Activated CD4-positive, CD25-positive, alpha-beta regulatory T cell treated with anti-CD3 and anti-CD28 coated beads, Interleukin-2, amount 50 U/mL, for 16 hours (primary cell): ENCODE measurements at regions not wholly inside any gene's neighbourhood (a gene's known extent, or its start where the extent isn't known, plus 50 kb on each side); places are given as distances from the start of the nearest gene placed in this dataset.

Experiments used
- DNase-seq: peaks from one replicate; pipeline ENCODE4 v3.0.0-alpha.2; 2020; ENCODE audit warnings: low read depth, low spot score

GRCh38 chr12:91551242-91551641 is 368.6 kb upstream of the DCN start:
- no peak for DNase-seq

GRCh38 chr12:91542666-91543065 is 360.0 kb upstream of the DCN start:
- DNase-seq: no peak

- no peak for DNase-seq
Observed at GRCh38 chr12:91542067-91542466, 359.4 kb upstream of the DCN start.

GRCh38 chr12:91538418-91538817 is 355.8 kb upstream of the DCN start:
- no peak for DNase-seq

GRCh38 chr12:91533366-91533765 is 350.7 kb upstream of the DCN start:
- DNase-seq: no peak

GRCh38 chr12:91529829-91530228 is 347.2 kb upstream of the DCN start:
- no peak for DNase-seq

- DNase-seq: no peak
Observed at GRCh38 chr12:91523831-91524230, 341.2 kb upstream of the DCN start.

- no peak for DNase-seq
Observed at GRCh38 chr12:91516695-91517047, 334.1 kb upstream of the DCN start.

- DNase-seq: no peak
Observed at GRCh38 chr12:91515944-91516694, 333.5 kb upstream of the DCN start.

GRCh38 chr12:91513313-91513712 is 330.7 kb upstream of the DCN start:
- DNase-seq: no peak

- no peak for DNase-seq
Observed at GRCh38 chr12:91511795-91512420, 329.3 kb upstream of the DCN start.

- no peak for DNase-seq
Observed at GRCh38 chr12:91507754-91508153, 325.1 kb upstream of the DCN start.

GRCh38 chr12:91506452-91506851 is 323.8 kb upstream of the DCN start:
- no peak for DNase-seq

- DNase-seq: no peak
Observed at GRCh38 chr12:91505006-91505405, 322.4 kb upstream of the DCN start.

GRCh38 chr12:91502208-91502607 is 319.6 kb upstream of the DCN start:
- DNase-seq: no peak

- no peak for DNase-seq
Observed at GRCh38 chr12:91496337-91496736, 313.7 kb upstream of the DCN start.

GRCh38 chr12:91493308-91493707 is 310.7 kb upstream of the DCN start:
- no peak for DNase-seq

- DNase-seq: no peak
Observed at GRCh38 chr12:91492648-91493047, 310.0 kb upstream of the DCN start.

- no peak for DNase-seq
Observed at GRCh38 chr12:91490667-91491311, 308.2 kb upstream of the DCN start.

- DNase-seq: no peak
Observed at GRCh38 chr12:91483471-91483985, 300.9 kb upstream of the DCN start.

- no peak for DNase-seq
Observed at GRCh38 chr12:91482231-91482630, 299.6 kb upstream of the DCN start.

GRCh38 chr12:91478500-91478899 is 295.9 kb upstream of the DCN start:
- no peak for DNase-seq

GRCh38 chr12:91467686-91468085 is 285.1 kb upstream of the DCN start:
- no peak for DNase-seq
